Hepatocyte (in vitro differentiated cells): ENCODE measurements at regions not wholly inside any gene's neighbourhood (a gene's known extent, or its start where the extent isn't known, plus 50 kb on each side); places are given as distances from the start of the nearest gene placed in this dataset.

Experiments used
- DNase-seq: peaks from one replicate; pipeline ENCODE4 v3.0.0-alpha.2; 2016; ENCODE audit warnings: low spot score
- H2AFZ ChIP-seq: fragments of 200-600 bp; sonication (generic); 2 replicates; pipeline ENCODE4 v1.6.0; 2016; ENCODE audit warnings: antibody characterized with exemption, mild to moderate bottlenecking
- H3K27ac ChIP-seq: fragments of 200-600 bp; sonication (generic); 2 replicates; pipeline ENCODE4 v1.5.1; 2016; ENCODE audit warnings: mild to moderate bottlenecking
- H3K27me3 ChIP-seq: fragments of 200-600 bp; sonication (generic); 2 replicates; pipeline ENCODE4 v1.6.1; 2016
- H3K36me3 ChIP-seq: fragments of 200-600 bp; sonication (generic); replicated peaks from 2 replicates; pipeline ENCODE4 v1.5.1; 2016; ENCODE audit warnings: low read depth; ENCODE audit not compliant: insufficient read depth
- H3K4me1 ChIP-seq: fragments of 200-600 bp; sonication (generic); 2 replicates; pipeline ENCODE4 v1.5.1; 2016; ENCODE audit warnings: mild to moderate bottlenecking, moderate library complexity; ENCODE audit not compliant: insufficient read depth
- H3K4me2 ChIP-seq: fragments of 200-600 bp; sonication (generic); 2 replicates; pipeline ENCODE4 v1.6.0; 2016
- H3K4me3 ChIP-seq: fragments of 200-600 bp; sonication (generic); 2 replicates; pipeline ENCODE4 v1.5.1; 2016; ENCODE audit warnings: mild to moderate bottlenecking
- H3K79me2 ChIP-seq: fragments of 200-600 bp; sonication (generic); 2 replicates; pipeline ENCODE4 v1.6.0; 2017; ENCODE audit warnings: mild to moderate bottlenecking
- H3K9me2 ChIP-seq: fragments of 200-600 bp; sonication (generic); replicated peaks from 2 replicates; pipeline ENCODE4 v1.6.0; 2017; ENCODE audit warnings: mild to moderate bottlenecking; ENCODE audit not compliant: insufficient read depth
- H3K9me3 ChIP-seq: fragments of 200-600 bp; sonication (generic); 2 replicates; pipeline ENCODE4 v1.5.1; 2016; ENCODE audit warnings: low read depth, mild to moderate bottlenecking
- H4K20me1 ChIP-seq: fragments of 200-600 bp; sonication (generic); 2 replicates; pipeline ENCODE4 v1.6.0; 2016; ENCODE audit warnings: mild to moderate bottlenecking; ENCODE audit not compliant: insufficient read depth, poor library complexity, severe bottlenecking
- CTCF ChIP-seq: fragments of 200-600 bp; sonication (generic); IDR thresholded peaks from 2 replicates; pipeline ENCODE4 v1.5.1; 2016; ENCODE audit warnings: antibody characterized with exemption, mild to moderate bottlenecking; ENCODE audit not compliant: poor library complexity
- EZH2 ChIP-seq: fragments of 200-600 bp; sonication (generic); IDR thresholded peaks from 2 replicates; pipeline ENCODE4 v1.6.1; 2016; ENCODE audit warnings: antibody characterized with exemption, mild to moderate bottlenecking, borderline replicate concordance
- EZH2phosphoT487 ChIP-seq: fragments of 200-600 bp; sonication (generic); IDR thresholded peaks from one replicate; pipeline ENCODE4 v1.6.1; 2018; ENCODE audit warnings: antibody characterized with exemption, mild to moderate bottlenecking, low read depth, moderate library complexity; ENCODE audit not compliant: unreplicated experiment, severe bottlenecking
- WGBS: methylation state at CpG from one replicate; pipeline ENCODE4 v1.1.6; 2016; ENCODE audit warnings: low lambda C conversion rate; ENCODE audit errors: missing lambda C conversion rate; 5-methylcytosine and 5-hydroxymethylcytosine counted together

DNA sequence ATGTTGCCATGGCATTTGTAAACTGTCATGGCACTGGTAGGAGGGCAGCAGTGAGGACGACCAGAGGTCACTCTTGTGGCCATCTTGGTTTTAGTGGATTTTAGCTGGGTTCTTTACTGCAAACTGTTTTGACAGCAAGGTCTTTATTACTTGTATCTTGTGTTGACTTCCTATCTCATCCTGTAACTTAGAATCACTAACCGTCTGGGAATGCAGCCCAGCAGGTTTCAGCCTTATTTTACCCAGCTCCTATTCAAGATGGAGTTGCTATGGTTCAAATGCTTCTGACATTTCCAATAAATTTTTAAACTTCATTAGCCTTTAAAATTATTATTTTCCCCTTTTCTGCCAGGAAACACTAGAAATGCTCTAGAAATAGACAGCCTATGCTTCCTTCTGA is 839.1 kb downstream of the NR2F1-AS1 start:
- Histone ChIP-seq H3K27ac (no peak overlapping the region), H3K4me2 (no peak overlapping the region), H3K9me3 (no peaks in the 10 kb centered on the region), H3K4me3 (no peak overlapping the region), H3K9me2 (no peaks in the 10 kb centered on the region), H3K79me2 (no peaks in the 10 kb centered on the region), H3K4me1 (no peaks in the 10 kb centered on the region), H2AFZ (no peak overlapping the region), H3K27me3 (no peaks in the 10 kb centered on the region), H3K36me3 (no peaks in the 10 kb centered on the region), H4K20me1 (no peaks in the 10 kb centered on the region)
- 82% methylated on average over 2 of the region's 2 CpGs for WGBS
- no peak for TF ChIP-seq EZH2
- no peak for TF ChIP-seq CTCF
- no peak for TF ChIP-seq EZH2phosphoT487
- no peak for DNase-seq

GRCh38 chr5:92734211-92734940 is 846.6 kb downstream of the NR2F1-AS1 start:
- Histone ChIP-seq H3K27ac (no peak overlapping the region), H3K79me2 (no peaks in the 10 kb centered on the region), H3K27me3 (no peaks in the 10 kb centered on the region), H3K36me3 (no peaks in the 10 kb centered on the region), H2AFZ (no peak overlapping the region), H4K20me1 (no peaks in the 10 kb centered on the region), H3K4me2 (no peak overlapping the region), H3K4me1 (no peaks in the 10 kb centered on the region), H3K4me3 (no peak overlapping the region), H3K9me2 (no peaks in the 10 kb centered on the region), H3K9me3 (no peaks in the 10 kb centered on the region)
- no peak for TF ChIP-seq EZH2phosphoT487
- no peak for TF ChIP-seq CTCF
- no peak for TF ChIP-seq EZH2
- DNase-seq: no peak
- WGBS: 59% methylated on average over 2 of the region's 2 CpGs

DNA sequence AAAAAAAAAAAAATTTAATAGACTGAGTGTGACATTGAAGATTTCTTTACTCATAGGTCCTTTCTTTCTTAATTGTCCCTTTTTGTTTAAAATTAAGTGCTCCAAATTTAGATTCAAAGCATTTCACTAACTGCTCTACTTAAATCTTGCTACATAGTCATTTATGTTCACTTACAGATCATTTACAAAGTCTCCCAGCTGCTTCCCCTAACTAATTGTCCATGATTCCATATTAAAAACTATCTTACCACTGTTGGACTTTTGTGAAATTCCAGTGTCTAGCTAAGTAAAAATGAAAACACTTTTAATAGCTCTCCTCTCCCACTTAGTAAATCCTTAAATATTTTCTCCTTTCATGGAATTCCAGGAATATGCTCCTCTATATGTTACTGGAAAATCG is 850.5 kb downstream of the NR2F1-AS1 start:
- Histone ChIP-seq H3K4me2 (no peak overlapping the region), H3K4me3 (no peak overlapping the region), H3K9me2 (no peaks in the 10 kb centered on the region), H3K27me3 (no peaks in the 10 kb centered on the region), H3K4me1 (no peaks in the 10 kb centered on the region), H3K79me2 (no peaks in the 10 kb centered on the region), H4K20me1 (no peaks in the 10 kb centered on the region), H2AFZ (no peak overlapping the region), H3K27ac (no peak overlapping the region), H3K9me3 (no peaks in the 10 kb centered on the region), H3K36me3 (no peaks in the 10 kb centered on the region)
- 85% methylated on average over 1 of the region's 1 CpG for WGBS
- TF ChIP-seq EZH2phosphoT487: no peak
- no peak for TF ChIP-seq CTCF
- no peak for TF ChIP-seq EZH2
- DNase-seq: no peak
